ENCODE measurements at regions not wholly inside any gene's neighbourhood (a gene's known extent, or its start where the extent isn't known, plus 50 kb on each side); places are given as distances from the start of the nearest gene placed in this dataset.

DNA sequence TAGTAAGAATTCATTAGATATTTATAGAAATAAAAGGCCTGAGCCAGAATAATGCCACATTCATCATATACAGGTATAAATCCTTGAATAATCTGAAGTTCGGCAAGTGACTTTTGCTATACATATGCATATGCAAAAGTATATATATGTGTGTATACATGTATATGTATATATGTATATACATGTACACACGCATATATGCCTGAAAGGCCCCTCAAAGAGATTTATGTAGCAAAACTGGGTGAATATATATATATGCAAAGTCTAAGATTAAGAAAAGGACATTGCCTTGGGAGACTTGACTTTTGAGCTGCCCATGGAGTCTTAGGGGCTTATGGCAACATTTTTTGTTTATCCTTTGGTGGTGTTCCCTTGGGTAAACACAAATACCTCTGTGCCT lies 231.4 kb downstream of the BMP2 start:
- TF ChIP-seq, protein P1, sequence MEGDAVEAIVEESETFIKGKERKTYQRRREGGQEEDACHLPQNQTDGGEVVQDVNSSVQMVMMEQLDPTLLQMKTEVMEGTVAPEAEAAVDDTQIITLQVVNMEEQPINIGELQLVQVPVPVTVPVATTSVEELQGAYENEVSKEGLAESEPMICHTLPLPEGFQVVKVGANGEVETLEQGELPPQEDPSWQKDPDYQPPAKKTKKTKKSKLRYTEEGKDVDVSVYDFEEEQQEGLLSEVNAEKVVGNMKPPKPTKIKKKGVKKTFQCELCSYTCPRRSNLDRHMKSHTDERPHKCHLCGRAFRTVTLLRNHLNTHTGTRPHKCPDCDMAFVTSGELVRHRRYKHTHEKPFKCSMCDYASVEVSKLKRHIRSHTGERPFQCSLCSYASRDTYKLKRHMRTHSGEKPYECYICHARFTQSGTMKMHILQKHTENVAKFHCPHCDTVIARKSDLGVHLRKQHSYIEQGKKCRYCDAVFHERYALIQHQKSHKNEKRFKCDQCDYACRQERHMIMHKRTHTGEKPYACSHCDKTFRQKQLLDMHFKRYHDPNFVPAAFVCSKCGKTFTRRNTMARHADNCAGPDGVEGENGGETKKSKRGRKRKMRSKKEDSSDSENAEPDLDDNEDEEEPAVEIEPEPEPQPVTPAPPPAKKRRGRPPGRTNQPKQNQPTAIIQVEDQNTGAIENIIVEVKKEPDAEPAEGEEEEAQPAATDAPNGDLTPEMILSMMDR (IDR thresholded peaks at IDR 0.05; ENCODE audit: control extremely low read depth, extremely low read depth), result no peak
- Histone ChIP-seq H3K9me3 (ENCODE audit: control insufficient read depth in 4 of 4, insufficient read depth in 3 of 4, low read length in 3 of 4) (no peaks in the 10 kb centered on the region), H3K36me3 (ENCODE audit: control insufficient read depth in 4 of 4, insufficient read depth in 4 of 4, low read length in 4 of 4) (no peaks in the 10 kb centered on the region), H3K27me3 (ENCODE audit: control insufficient read depth in 3 of 3, insufficient read depth in 3 of 3, low read length in 2 of 3) (no peaks in the 10 kb centered on the region), H3K9ac (ENCODE audit: insufficient read depth in 1 of 2, low read length in 2 of 2) (no peak overlapping the region), H3K27ac (ENCODE audit: low read depth in 1 of 2, low read length in 1 of 2) (no peak overlapping the region), H3K4me3 (no peak overlapping the region), H3K4me1 (ENCODE audit: control insufficient read depth in 5 of 5, insufficient read depth in 5 of 5, low read length in 5 of 5) (no peaks in the 10 kb centered on the region)
- ATAC-seq (ENCODE audit: insufficient read depth, low FRiP score) (no peak), DNase-seq (no peak)
- 95 to 97% methylated on average over 2 of the region's 2 CpGs for WGBS, 2 donors

DNA sequence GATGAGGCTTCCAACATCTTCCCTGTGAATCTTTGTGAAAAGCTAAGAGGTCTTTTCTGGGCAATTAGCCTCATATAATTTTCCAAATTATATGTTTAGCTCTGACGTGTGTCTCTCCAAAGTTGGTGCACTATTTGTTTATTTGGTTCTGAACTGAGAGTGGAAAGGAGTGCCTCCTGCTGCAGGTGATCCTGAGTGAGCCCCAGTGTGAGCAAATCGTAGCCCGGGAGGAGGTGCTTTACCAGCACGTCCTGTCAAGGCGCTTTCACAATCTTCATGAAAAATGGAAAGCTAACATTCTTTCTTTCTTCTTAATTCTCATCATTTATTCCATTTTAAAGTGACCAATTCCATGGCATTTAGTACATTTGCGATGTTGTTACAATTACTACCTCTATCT lies 231.9 kb downstream of the BMP2 start:
- H3K27me3 ChIP-seq (ENCODE audit: control insufficient read depth in 3 of 3, insufficient read depth in 3 of 3, low read length in 2 of 3), result no peaks in the 10 kb centered on the region
- no peak for DNase-seq
- no peak overlapping the region for H3K27ac ChIP-seq (ENCODE audit: low read depth in 1 of 2, low read length in 1 of 2)
- no peaks in the 10 kb centered on the region for H3K4me1 ChIP-seq (ENCODE audit: control insufficient read depth in 5 of 5, insufficient read depth in 5 of 5, low read length in 5 of 5)
- H3K4me3 ChIP-seq, result no peak overlapping the region
- no peaks in the 10 kb centered on the region for H3K9me3 ChIP-seq (ENCODE audit: control insufficient read depth in 4 of 4, insufficient read depth in 3 of 4, low read length in 3 of 4)
- 65 to 70% methylated on average over 6 of the region's 6 CpGs for WGBS, 2 donors
- no peak for ATAC-seq (ENCODE audit: insufficient read depth, low FRiP score)
- TF ChIP-seq, protein P1 (IDR thresholded peaks at IDR 0.05; ENCODE audit: control extremely low read depth, extremely low read depth), result no peak
- no peaks in the 10 kb centered on the region for H3K36me3 ChIP-seq (ENCODE audit: control insufficient read depth in 4 of 4, insufficient read depth in 4 of 4, low read length in 4 of 4)
- no peak overlapping the region for H3K9ac ChIP-seq (ENCODE audit: insufficient read depth in 1 of 2, low read length in 2 of 2)

- TF ChIP-seq, protein P1 (IDR thresholded peaks at IDR 0.05; ENCODE audit: control extremely low read depth, extremely low read depth), result no peak
Measured at GRCh38 chr20:7003598-7003997, 236.1 kb downstream of the BMP2 start.

GRCh38 chr20:7004801-7005200 lies 237.3 kb downstream of the BMP2 start:
- peaks cover 0 to 2% (median 0%) of the 10 kb centered on the region in 4 donors for H3K9me3 ChIP-seq (ENCODE audit: control insufficient read depth in 4 of 4, insufficient read depth in 3 of 4, low read length in 3 of 4)
- no peak overlapping the region for H3K9ac ChIP-seq (ENCODE audit: insufficient read depth in 1 of 2, low read length in 2 of 2)
- no peaks in the 10 kb centered on the region for H3K36me3 ChIP-seq (ENCODE audit: control insufficient read depth in 4 of 4, insufficient read depth in 4 of 4, low read length in 4 of 4)
- H3K27me3 ChIP-seq (ENCODE audit: control insufficient read depth in 3 of 3, insufficient read depth in 3 of 3, low read length in 2 of 3), result no peaks in the 10 kb centered on the region
- TF ChIP-seq, protein P1 (IDR thresholded peaks at IDR 0.05; ENCODE audit: control extremely low read depth, extremely low read depth), result no peak
- WGBS, 2 donors, result 94 to 96% methylated on average over 3 of the region's 3 CpGs
- no peaks in the 10 kb centered on the region for H3K4me1 ChIP-seq (ENCODE audit: control insufficient read depth in 5 of 5, insufficient read depth in 5 of 5, low read length in 5 of 5)
- no peak for DNase-seq
- no peak overlapping the region for H3K27ac ChIP-seq (ENCODE audit: low read depth in 1 of 2, low read length in 1 of 2)
- H3K4me3 ChIP-seq, result no peak overlapping the region
- ATAC-seq (ENCODE audit: insufficient read depth, low FRiP score), result no peak

More at GRCh38 chr20:7003598-7003997, 236.1 kb downstream of the BMP2 start:
- no peak for ATAC-seq (ENCODE audit: insufficient read depth, low FRiP score)
- WGBS, 2 donors, result 24 to 53% methylated on average over 1 of the region's 1 CpG
- no peak overlapping the region for H3K27ac ChIP-seq (ENCODE audit: low read depth in 1 of 2, low read length in 1 of 2)
- H3K9ac ChIP-seq (ENCODE audit: insufficient read depth in 1 of 2, low read length in 2 of 2), result no peak overlapping the region
- no peak overlapping the region for H3K4me3 ChIP-seq
- H3K27me3 ChIP-seq (ENCODE audit: control insufficient read depth in 3 of 3, insufficient read depth in 3 of 3, low read length in 2 of 3), result no peaks in the 10 kb centered on the region
- H3K9me3 ChIP-seq (ENCODE audit: control insufficient read depth in 4 of 4, insufficient read depth in 3 of 4, low read length in 3 of 4), result peaks cover 0 to under 1% (median 0%) of the 10 kb centered on the region in 4 donors
- no peaks in the 10 kb centered on the region for H3K4me1 ChIP-seq (ENCODE audit: control insufficient read depth in 5 of 5, insufficient read depth in 5 of 5, low read length in 5 of 5)
- no peak for DNase-seq
- no peaks in the 10 kb centered on the region for H3K36me3 ChIP-seq (ENCODE audit: control insufficient read depth in 4 of 4, insufficient read depth in 4 of 4, low read length in 4 of 4)

Data from lung (tissue), 11 donors.